NCI-H526 treated with DMSO at 0.1 percent for 48 hours (cell line): ENCODE measurements at regions not wholly inside any gene's neighbourhood (a gene's known extent, or its start where the extent isn't known, plus 50 kb on each side); places are given as distances from the start of the nearest gene placed in this dataset.
"Not testable (repeated sequence)": the region's sequence is repeated elsewhere in the genome, so short reads cannot be mapped to it uniquely, and the experiment has no call there.

Experiments
- DNase-seq: peaks from one replicate; lab custom pipeline; 2025; lab: John Stamatoyannopoulos, UW

DNA sequence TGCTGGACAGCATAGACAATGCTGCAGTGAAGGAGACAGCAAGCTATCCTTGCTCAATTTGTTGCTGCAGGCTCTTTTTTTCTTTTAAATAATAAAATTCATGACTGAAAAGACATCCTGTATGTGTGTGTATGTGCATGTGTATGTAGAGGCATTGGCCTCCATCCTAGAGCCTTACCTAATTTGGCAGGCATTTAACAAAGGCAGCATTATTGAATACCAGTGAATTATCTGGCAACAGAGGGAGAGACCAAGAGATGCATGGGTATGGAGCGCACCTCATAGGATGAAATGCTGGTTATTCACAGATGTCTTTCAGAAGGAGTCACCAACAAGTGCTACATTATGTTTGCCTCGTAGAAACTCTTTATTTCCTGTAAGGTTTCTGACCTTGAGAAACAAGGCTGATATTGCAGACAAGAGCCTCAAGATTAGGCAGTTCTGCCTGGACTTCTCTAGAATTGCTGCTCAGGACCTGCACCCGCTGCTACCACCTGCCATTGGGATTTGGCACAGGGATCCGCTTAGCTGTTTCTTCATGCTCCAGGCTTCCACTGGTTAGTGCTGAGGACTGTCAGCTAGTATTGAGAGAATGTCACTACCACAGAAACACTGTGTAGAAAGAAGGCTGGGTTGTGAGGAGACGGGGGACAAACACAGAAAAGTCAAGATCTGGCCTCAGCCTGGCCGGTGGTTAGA, 247.7 kb upstream of the RFX3 start:
- no peak for DNase-seq

DNA sequence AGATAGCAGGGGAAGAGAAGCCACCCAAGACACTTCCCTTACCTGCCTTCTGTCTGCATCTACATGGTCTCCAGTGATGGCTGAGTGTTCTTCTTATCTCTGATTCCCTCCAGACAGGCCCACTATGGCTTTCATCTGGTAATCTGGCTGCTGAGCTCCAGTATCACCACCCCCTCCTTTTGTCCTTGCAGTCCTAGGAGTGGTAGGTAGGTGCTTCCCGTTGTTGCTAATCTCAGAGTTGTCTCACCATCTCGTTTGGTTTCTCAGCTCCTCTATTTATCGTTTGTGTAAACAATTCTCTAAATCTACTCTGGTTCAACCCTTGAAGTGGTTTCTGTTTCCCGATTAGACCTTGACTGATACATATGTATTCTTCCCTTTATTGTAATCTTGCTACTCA, 243.8 kb upstream of the RFX3 start:
- DNase-seq, result no peak

GRCh38 chr9:3768712-3769457, 243.1 kb upstream of the RFX3 start:
- no peak for DNase-seq

DNA sequence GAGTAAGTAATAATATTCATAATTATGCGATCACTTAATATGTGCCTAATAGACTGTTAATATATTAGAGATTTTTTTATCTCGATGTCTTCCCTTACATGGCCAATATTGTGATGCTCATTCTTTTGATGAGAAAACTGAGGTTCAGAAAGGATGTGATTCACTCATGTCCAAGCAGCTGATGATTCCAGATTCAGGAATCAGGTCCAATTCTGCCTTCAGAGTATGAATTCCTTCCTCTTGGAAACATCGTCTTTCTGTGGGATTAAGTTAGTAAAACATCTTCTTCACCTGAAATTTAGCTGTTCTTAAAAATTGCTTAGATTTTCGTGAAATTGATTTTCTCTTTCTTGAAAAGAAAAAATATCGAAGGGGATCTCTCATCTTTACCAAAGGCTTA, 242.5 kb upstream of the RFX3 start:
- DNase-seq, result no peak

- DNase-seq, result no peak
Observed at GRCh38 chr9:3762076-3762475, 236.3 kb upstream of the RFX3 start.

DNA sequence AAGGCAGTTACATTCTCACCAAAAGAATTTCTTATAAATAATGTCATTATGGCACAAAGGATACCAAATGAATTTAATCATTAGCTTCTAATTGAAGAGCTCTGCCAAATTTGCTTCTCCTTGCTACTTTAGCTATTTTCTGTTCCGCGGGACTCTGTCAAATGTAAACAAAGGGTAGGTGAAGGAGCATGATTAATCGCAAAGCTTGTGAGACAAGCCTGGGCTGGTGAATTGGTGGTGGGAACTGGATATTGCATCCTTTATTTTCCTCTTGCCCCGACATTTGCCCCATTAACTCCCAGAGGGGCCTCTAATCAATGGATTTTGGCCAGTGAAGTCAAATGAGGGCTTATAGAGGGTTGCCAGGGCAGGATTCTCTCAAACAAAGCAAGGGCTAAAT, 234.2 kb upstream of the RFX3 start:
- DNase-seq, result no peak

DNA sequence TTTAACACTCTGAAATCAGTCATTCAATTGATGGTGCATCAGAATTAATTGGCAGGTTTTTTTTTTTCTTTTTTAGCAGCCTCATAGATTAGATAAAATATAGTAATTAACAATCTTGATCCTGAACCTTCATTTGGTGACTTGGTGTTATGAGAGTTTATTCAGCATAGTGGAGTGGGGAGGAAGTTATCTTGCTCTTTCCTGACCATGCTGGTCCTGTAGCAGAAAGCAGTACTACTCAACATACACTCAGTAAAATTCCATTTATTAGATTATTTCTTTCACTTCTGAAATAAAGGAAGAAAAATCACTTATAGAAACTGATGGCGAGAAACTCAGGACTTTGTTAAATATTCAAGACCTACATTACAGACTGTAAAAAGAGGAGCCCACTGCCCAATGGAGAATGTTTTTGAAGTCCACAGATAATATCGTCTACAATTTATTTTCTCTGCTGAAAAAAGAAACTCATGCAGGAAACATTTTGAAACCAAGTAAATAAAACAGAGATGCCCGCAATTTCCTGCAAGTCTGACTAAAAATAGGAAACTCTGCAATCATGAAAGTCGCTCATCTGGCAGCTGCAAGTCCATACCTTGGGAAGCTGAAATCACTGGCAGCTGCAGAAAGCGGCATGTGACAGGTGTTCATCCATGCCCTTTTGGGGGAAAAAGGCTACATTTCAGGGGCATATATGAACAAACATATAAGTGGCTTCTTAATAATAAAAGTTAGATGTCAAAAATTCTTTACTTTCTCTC, 233.2 kb upstream of the RFX3 start:
- no peak for DNase-seq

GRCh38 chr9:3756071-3756470, 230.3 kb upstream of the RFX3 start:
- no peak for DNase-seq

DNA sequence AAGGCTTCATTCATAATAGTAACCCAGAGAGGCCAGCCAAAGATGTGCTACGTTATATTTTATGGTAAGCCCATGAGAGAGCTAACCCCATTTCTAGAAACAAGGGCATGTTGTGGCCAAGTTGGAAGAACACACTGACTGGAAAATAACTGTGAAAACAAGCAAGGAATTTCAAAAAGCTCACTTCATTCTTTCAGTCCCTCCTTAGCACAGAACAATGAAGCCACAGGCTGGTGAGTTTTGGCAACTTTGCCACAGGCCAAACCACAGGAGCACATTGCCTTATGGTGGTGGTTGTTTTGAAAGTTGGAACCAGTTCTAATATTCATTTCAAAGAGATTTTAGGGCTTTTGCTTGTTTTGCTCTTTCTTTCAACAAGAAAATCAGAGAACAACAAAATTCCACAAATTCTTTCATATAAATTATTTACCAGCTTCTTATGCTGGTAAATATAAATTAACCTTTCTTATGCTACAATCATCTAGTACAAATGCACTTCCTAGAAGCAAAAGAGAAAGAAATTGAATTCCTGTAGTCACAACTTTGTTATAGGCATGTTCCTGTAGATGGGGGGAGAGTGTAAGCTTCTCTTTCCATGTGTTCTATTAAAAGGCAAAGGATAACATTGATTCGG, 225.4 kb upstream of the RFX3 start:
- DNase-seq, result no peak

- no peak for DNase-seq
Observed at GRCh38 chr9:3750321-3750720, 224.5 kb upstream of the RFX3 start.

- no peak for DNase-seq
Observed at GRCh38 chr9:3746296-3747275, 220.8 kb upstream of the RFX3 start.

- no peak for DNase-seq
Observed at GRCh38 chr9:3743901-3744413, 218.2 kb upstream of the RFX3 start.

DNA sequence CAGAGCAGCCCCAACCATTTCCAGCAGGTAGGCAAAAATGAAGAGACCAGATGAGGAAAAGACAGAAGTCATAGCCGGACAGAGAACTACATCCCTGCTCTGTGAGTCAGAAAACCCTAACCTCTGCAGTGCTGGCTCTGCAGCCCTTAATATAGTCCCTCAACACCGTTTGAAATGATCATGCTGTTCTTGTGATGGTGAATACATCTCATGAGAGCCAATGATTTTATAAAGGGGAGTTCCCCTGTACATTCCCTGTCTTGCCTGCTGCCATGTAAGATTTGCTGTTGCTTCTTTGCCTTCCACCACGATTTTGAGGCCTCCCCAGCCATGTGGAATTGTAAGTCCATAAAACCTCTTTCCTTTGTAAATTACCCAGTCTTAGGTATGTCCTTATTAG, 216.8 kb upstream of the RFX3 start:
- no peak for DNase-seq

DNA sequence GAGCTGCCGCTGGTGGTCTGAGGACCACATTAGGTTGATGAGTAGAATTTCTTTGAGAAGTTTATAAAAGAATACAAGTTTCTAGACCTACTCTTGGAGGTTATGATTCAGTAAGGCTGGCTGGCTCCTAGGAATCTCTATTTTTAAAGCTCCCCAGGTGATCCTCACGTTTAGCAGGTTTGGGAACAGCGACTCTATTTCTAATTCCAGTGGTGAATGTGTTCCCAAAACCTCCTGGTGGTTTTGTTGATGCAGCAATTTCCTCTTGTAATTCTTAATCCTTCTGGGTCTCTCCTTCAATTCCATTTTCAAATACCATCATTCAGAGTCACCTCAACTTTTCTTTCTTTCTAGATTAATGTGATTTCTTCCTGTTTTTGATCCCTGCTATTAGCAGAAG, 215.9 kb upstream of the RFX3 start:
- DNase-seq, result no peak

DNA sequence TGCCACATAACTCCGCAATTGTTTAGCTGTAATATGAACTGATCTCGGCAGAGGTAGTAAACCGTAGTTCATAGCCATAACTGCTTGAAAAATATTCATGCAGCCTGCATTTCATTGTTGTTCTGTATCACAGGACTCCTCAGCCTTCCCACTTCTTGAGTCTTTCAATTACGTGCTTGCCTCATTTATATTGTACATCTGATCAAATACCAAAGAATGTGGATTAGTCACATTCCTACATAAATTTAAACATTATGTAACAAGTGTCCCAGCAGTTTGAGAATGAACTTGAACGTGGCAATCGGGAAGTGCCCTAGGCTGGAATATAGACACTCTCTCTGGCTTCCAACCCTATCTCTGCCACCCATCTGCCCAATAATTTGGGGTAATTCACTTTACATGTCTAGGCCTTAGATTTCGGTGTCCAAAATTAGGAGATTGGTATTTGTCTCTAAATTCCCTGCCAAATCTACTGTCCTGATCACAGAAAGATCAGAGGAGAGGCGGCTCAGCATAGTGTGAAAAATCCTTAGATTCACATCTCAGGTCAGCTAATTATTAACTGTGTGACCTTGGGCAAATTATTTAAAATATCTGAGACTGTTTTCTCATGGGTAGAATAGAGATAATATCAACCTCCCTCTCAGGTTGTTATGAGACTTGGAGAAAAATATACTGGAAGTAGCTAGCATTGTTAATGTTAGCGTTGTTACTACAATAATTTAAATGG, 215.1 kb upstream of the RFX3 start:
- no peak for DNase-seq

GRCh38 chr9:3736161-3736560, 210.4 kb upstream of the RFX3 start:
- no peak for DNase-seq

DNA sequence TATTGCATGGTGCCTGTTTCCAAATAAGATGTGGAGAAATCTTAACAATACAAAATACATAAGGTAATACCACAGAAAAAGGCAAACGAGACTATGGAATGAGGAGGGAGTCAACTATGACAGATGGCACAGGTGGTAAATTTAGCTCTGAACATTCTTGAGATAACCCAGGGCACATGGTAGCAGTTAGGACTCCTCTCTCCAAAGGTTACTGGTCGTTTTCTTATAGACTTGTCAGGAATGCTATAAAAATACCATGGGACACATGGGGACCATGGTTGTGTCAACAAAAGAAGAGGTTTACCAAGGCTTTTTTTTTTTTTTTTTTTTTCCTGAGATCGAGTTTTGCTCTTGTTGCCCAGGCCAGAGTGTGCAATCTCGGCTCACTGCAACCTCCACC, 209.4 kb upstream of the RFX3 start:
- no peak for DNase-seq

GRCh38 chr9:3733527-3734262, 207.9 kb upstream of the RFX3 start:
- DNase-seq, result not testable (repeated sequence)

- no peak for DNase-seq
Observed at GRCh38 chr9:3733039-3733408, 207.2 kb upstream of the RFX3 start.
